ENCODE measurements at regions not wholly inside any gene's neighbourhood (a gene's known extent, or its start where the extent isn't known, plus 50 kb on each side); places are given as distances from the start of the nearest gene placed in this dataset.

DNA sequence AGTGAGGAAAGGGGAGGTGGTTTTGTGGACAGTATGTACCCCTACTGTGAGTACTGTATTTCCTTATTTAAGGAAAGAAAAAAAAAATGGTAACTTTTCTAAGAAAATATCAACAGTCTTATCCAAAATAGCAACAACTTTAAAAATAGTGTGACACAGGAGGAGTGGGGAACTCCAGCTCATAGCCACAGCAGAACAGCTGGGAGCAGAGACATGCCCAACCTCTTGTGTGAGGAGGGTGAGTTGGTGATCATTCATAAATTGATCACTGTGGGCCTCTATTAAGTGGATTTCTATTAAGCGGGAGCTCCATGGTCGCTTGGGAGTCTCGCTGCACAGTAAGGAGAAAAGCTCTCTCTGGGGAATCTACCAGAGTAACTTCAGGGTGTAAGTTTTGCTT, 158.8 kb upstream of the DUSP10 start:
- no peak for DNase-seq

DNA sequence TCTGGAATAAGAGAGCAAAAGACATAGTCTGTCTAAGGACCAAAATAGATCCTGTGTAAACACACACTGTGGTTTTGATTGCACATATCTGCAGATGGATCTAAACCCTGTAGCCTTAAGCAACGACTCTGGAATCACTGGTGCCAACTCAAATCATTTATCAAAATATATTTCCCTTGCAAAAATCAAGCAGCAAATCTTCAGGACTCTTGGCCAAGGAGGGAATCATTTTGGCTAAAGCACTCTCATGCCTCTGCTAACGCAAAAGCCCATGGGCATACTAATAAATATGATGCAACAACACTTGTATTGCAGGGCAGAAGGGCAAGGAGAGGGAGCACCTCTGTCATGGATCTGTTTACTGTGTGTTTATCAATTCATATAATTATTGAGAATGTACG, 155.4 kb upstream of the DUSP10 start:
- no peak for DNase-seq

DNA sequence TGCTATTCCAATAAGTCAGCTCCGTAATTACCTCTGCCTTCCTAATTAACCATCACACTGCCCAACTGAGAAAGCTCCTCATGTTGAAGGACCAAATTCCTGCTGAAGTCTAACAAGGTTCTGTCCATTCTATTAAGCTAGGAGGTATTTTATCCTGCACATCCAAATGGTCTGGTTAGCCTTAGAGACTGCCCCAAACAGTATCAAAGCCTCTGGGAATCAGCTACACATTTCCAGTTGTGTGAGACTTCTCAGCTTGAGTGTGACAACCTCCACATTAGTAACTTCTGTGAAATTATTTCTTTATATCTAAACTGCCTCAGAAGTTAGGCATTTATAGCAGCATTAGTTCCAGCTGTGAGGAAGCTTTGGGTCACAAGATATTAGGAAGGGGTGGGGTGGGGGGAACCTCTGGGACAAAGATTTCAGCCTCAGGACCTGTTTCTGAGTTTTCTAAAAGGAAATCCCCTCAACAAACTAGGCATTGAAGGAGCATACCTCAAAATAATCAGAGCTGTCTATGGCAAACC, 150.5 kb upstream of the DUSP10 start:
- no peak for DNase-seq

DNA sequence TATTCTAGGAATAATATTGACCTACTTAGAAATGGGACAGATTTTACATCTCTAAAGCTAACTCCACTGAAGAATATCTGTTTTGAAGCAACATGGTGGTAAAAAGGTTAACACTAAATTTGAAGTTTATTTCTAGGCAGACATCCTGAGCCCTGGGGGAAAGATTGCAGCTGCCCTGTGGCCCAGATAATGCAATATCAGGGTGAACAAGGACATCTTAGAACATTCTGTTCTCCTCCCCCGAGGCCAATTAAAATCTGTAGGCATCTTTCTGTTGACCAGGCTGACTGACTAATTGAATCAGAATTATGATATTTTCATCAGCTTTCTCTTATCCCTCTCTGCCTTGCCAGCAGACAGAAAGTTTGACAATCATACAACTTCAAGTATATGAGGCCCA, 149.8 kb upstream of the DUSP10 start:
- no peak for DNase-seq

DNA sequence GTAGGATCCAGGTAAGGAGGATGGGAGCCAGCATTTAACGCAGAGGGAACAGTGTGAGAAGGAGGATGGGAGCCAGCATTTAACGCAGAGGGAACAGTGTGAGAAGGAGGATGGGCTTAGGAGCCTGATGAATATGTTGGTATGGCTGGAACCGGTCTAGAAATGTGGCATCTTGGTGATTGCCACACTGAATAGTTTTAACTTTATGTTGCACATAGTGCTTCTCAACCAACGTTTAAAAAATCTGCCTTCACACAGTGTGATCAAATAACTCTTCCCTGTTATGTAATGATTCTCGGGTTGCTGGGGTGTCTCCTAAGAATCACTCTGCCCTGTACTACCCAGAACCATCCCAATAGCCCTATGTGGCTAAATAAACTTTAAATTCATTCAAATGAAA, 146.9 kb upstream of the DUSP10 start:
- no peak for DNase-seq

DNA sequence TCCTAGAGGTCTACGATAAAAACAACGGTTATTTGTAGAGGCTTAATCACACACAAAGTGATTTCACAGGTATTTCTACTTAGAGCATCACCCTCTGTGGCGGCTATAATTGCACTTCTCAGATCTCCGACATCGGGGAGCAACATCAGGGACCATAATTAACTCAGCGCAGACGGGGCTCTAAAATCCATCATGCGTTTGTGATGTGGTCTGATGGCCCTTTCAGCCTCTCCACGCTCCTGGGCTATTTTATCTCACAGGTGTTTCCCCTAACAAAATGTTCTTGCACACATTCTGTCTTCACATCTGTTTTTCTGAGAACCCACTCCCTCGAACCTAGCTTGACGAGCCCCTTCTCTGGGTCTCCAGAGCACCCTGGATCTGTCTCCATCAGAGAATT, 146.3 kb upstream of the DUSP10 start:
- no peak for DNase-seq

DNA sequence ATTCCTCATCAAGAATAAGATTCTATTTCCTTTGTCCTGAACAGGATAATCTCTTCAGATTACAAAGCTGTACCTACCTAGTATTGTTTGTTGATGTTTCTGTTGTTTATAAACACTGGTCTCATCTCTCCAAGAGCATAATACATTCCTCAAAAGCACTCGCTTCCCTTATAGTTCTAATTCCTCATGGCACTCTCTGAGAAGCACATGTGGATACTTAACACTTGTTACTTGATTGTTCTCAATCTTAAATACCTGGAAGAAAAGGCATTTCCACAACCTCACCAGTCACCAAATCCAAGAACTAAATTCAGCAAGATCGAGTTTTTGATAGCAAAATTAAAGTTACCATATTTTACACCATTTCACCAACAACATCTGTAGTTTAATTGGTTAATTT, 145.9 kb upstream of the DUSP10 start:
- DNase-seq, result no peak

DNA sequence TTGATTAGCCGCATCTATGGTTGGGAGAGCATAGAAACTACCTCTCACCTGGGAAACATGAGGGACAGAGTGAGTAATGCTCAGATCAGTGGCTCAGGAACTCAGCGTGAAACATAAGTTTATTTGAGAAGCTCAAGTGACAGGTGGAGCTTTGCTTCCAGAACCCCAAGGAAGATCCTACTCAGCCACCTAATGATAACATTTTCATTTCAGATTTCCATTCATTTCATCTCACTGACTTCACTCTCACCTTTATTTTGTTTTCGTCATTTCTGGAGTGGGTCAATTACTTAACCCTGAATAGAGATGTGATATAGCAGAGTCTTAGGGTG, 145.5 kb upstream of the DUSP10 start:
- DNase-seq, result no peak

DNA sequence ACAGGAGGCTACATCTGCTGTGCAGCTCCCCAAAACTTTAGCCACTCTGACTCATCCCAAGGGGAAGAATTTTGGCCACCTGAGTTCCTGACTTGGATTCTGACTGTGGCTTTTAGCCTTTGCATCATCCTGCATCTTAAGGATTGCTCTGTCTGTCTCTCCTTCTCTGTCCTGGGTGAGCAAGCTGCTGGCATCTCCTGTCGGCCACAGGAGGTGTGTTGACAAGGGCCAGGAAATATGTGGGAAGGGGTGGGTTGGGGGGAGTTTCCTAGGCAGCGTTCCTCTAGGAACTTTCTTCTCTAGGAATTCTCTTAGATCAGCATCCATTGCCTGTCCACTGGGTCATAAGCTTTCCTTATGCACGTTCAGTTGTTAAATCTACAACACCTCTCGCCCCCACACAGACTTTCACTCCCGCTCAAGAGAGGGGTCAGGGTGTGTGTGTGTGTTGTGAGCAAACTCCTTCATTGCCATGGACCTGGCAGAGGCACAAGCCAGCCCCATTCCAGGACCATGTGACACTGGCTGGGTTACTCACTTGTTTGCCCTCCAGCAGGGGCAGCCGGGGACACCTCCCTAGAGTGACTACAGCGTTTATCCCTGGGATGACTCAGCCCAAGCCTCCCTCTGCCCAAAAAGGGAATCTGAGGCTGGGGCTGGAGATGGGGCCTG, 145.0 kb upstream of the DUSP10 start:
- no peak for DNase-seq

DNA sequence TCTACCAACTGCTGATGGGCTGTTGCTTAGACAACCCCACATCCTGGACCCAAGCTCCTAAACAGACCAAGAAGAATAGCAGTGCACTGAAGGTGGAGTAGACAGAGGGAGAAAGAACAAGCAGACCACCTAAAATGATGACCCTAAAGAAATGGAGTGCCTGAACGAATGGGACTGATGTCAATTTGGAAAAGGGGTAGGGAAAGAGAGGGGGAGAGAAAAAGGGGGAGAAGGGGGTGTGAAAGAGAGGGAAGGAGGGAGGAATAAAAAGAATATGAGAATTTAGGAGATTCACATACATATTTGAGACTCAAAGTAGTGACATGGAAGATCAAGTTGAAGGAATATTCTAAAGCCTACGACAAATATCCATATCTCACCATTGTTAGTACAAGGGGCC, 144.4 kb upstream of the DUSP10 start:
- DNase-seq, result no peak

DNA sequence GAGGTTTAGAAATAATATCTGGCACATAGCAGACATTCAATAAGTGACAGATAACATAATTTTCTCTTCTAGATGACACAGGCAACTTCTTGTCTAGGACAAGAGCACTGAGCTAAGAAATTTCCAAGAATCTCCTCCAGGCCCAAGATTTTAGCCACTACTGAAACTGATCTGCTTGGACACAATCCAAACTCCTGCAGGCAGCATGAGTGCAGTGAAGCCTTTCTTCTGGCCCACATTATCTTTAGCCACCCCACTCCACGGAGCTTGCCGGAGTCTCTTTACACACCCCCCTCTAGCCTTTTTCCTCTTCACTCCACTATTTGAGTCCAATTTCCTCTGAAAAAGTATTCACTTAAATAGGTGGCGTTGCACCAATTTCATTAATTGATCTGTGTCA, 142.9 kb upstream of the DUSP10 start:
- DNase-seq, result no peak

DNA sequence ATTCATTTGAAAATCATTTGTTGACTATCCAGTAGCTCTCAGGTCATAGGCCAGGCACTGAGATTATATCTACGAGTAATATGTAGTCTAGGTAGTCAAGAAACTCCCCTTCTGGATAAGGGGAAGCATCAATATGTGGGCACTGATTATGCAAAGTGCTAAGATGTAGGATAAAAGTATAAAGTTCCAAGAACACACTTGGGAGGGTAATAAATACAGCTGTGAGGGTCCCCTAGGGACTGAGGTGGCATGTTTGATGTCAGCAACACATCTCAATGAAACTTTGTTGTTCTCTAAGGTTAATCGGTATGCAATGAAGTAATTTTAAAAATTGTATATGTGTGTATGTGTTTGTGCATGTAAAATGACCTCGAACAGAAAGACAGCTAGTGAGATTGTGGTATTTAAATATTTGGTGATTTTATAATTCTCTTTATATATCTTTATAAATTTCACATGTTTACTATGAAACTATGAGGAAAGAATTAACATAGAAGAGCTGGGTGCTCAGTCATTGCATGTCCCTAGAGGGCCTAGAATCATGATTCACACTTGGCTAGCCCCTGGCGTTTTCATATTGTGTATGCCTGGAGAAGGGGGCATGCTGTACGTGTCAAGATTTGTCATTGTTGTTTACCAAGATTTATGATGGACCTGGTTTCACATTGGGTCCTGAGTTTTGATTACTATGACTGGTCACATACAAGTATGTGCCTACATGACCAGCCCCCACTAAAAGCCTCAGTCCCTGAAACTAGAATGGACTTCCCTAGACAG, 140.1 kb upstream of the DUSP10 start:
- DNase-seq, result no peak

DNA sequence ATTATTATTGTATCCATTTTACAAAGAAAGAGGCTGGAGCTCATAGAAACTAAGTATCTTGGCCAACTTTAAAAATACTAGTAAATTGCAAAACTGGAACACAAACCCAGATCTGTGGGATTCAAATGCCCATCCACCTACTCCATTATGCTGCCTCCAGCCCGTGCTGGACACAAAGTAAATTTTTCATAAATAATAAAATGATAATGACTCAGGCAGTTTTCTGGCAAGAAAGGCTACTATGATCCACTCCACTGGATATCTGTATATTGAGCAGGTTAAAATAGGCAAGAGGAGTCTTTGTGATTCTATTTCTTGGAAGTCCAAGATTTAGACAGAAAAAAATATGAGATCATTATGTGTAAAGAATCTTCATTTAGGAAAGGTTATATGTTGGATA, 138.3 kb upstream of the DUSP10 start:
- no peak for DNase-seq

DNA sequence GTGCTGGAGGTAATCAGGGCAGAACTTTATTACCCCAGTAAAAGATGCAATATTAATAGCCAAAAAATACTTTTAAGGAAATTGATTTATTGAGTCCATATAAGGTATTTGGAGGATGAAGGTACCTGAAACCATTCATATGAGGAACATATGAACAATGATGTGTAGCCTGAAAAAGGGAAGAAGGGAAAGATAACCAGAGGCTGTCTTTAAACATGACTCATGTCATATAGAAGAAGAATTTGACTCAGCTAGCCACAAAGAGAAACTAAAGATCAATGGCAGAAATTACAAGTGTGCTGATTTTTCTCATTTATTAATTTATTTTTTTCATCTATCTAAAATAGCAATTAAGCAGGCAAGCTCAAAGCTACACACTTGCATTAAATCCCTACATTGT, 136.2 kb upstream of the DUSP10 start:
- no peak for DNase-seq

DNA sequence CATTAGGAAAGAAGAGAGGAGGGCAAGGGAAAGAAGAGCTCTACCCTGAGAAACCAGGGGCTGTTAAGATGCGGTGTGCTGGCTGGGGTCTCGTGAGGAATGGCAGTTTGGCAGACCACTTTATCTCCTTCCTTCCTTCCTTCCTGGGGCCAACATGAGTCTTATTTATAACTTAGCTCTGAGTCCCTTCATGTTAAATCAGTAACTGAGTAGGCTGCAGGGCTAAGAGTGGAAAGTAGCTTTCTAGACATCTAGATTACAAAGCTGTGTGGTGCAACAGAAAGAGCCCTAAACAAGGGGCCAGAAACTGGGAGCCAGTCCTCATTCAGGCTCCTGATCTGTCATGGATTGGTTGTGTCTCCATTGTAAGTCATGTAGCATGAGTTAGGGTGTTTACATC, 135.4 kb upstream of the DUSP10 start:
- DNase-seq, result no peak

DNA sequence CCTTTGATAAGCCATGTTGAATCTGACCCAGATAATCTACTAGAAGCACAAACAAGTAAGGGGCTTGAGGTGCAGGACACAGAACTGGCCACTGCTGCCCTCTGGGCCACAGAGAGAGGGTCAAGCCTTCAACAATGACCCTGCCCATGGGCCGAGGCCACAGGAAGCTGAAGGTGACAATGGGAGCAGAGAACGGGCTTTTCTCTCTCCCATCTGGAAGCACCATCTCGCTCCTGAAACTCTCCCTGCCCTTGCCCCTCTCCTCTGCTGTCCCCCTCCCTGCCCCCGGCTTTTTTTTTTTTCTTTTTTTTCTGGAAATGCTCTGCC, 133.1 kb upstream of the DUSP10 start:
- DNase-seq, result no peak

DNA sequence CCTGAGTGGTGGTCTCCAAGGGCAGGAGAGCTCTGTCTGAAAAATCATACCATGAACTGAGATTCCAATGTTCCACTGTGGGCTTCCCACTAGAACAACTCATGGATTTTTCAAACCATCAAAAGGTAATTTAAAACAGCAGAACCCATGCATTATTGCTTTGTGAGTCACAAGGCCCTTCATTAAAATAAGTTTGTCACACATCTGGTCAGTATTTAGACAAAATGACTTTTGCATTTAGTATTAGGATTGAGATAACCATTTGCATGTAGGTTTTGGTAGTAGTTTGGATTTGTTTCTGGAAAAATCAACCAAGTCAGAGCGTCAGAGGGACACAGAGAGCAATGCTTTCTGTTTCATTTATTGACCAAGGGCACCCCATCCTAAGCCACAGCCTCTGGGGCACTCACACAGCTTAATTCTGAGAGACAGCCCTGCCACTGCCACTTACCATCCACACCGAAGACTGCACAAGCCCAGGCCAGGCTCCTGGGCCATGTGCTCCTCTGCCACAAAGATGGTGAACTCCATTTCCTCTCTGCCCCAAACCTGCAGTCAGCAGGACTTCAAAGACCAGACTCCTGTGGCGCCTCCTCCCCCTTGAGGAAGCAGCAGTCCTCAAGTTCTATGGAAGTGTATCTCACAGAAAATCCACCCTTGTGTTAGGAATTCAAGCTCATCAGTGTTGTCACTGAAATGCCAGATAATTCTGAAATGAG, 132.6 kb upstream of the DUSP10 start:
- DNase-seq, result no peak

DNA sequence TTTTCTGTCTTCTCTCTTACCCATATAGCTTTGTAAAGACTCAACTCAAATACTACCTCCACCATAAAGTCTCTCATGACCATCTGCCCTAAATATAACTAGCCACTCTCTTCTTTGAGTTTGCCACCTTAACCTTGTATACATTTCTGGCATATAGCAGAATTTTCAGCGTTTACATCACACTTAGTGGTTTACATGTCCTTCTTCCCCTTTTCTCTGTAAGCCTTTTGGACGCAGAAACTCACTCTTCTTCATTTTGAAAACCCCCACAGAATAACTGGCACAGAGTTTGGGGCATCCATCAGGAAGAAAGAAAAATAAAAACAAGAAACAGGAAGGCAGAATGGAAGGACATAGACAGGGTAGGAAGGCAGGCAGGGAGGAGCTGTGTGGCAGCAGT, 131.8 kb upstream of the DUSP10 start:
- DNase-seq, result no peak

DNA sequence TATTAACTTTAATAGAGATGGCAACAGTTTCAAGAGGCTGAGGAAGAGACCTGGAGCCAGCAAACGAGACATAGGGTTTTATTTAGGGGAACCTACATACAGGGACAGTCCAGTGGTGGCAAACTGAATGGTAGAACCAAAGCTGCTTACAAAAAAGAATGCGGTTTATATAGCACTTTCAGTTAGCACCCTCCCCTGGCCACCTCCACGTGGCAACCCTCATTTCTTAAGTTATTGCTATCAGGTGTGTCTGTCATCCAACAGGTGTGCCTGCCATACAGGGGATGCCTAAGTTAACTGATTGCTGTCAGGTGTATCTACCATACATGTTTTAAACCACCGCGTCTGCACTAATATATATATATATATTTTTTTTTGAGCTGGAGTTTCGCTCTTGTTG, 129.2 kb upstream of the DUSP10 start:
- DNase-seq, result no peak

DNA sequence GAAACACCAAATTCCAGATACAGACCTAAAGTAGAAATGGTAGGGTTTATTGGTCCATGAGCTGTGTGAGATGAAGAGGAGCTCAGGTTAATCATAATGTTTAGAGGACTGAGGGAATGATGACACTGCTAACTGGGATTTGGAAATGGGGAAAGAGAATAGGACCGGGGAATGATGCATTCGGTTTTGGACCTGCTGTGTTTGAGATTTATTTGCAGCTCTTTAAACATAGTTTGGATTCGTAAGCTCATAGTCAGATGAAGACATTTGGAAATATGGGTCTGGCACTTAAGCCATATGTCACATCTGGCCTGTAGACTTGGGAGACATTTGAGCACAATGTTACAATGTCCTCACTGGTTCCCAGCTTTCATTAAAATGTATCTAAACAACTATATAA, 127.9 kb upstream of the DUSP10 start:
- no peak for DNase-seq

DNA sequence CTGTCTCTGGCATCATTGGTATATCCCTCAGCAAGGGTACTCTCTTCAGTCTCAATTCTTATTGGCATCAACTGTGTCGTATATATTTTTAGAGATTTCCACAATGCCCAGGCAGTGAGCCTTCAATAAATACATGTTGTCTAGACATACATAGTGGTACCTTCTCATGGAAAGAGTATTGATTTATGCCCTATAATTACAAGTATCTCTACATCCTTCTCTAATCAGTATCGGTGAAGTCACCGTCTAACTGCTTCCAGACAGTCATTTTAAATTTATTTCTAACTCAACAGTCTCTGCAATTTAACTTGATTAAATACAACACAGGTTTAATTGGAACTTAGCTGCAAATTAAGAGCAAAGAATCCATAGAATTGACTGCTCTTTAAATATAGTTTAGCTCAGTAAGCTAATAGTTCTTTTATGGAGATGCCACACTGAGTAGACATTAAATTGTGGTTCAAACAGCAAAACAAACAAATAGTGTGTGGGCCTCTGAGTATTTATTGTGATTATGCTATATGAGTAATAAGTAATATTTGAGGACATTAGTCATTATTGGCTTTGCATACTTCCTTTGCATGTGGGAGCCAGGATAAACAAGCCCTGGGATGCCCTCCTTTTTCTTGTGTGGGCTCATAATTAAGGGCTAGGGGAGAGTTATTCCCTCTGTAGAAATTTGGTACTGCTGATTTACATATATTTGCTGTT, 126.9 kb upstream of the DUSP10 start:
- no peak for DNase-seq

DNA sequence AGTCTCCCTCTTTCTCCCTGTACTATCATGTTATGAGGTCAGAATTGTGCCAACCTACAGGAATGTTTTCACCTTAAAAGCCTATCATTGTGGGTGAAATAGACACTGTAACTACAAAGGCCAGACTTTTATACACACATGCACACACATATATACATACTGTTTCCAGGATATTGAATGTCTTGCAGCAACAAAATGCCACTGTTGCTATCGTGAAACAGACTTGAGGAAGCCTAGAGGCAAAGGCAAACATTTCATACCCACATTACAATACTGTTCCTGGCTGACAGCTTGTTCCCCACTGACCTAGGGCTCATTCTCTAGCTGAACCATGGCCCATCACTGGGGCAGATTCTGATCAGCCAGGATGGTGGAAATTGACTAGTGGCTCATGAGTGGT, 125.1 kb upstream of the DUSP10 start:
- DNase-seq, result no peak

DNA sequence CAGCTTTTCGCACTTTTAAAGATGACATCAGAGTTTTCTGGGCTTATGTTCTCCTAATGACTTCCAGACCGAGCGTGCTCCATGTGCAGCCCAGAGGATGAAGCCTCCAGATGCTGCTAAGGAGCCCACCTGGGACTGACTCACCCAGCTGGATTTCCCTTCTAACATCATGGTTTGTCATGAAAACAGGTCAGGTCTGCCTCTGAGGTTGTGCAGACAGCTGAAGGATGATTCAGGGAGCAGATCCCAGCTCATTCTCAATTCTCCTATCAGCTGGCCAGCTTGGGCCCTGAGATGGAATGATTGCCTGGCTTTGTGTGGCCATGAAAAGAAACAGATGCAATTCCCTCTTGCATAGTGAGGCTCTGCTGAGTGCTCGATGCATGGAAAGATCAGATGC, 123.9 kb upstream of the DUSP10 start:
- no peak for DNase-seq

DNA sequence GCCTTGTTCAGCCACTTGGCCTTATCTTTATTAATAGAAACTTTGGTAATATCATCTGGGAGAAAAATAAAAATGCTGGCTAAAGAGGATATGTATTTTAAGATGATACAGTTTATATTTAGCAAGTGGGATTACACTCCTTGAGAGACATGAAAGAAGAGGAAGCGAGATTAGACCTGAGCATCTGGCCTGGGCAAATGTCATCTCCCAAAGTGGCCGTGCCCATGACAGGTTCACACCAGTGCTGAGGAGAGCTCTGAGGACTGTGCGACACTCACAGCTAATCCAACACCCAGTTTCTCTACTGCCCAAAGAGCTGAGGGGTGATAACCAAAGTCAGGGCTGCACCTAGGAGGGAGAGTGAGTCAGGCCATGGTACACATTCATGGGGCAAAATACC, 121.7 kb upstream of the DUSP10 start:
- no peak for DNase-seq

Data from NCI-H1105 (cell line).